ENCODE measurements at regions not wholly inside any gene's neighbourhood (a gene's known extent, or its start where the extent isn't known, plus 50 kb on each side); places are given as distances from the start of the nearest gene placed in this dataset.

DNA sequence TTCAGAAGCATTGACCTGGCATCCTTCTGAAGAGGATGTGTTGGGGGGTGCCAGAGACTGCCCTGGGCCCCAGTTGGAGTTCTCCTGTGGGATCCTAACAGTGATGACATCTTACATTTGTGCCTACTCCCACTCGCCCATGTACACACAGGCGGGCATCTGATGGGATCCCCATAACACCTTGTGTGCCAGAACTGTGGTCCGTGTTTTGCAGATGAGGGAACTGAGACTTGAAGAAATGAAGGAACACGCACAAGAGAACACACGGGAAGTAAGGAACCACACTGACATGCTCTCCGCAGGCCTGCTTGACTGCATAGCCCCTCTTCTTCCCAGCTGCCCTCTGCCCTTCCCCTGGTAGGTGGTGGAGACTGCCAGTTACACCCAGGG lies 255.3 kb downstream of the MYCN start:
- TF ChIP-seq, protein P1, sequence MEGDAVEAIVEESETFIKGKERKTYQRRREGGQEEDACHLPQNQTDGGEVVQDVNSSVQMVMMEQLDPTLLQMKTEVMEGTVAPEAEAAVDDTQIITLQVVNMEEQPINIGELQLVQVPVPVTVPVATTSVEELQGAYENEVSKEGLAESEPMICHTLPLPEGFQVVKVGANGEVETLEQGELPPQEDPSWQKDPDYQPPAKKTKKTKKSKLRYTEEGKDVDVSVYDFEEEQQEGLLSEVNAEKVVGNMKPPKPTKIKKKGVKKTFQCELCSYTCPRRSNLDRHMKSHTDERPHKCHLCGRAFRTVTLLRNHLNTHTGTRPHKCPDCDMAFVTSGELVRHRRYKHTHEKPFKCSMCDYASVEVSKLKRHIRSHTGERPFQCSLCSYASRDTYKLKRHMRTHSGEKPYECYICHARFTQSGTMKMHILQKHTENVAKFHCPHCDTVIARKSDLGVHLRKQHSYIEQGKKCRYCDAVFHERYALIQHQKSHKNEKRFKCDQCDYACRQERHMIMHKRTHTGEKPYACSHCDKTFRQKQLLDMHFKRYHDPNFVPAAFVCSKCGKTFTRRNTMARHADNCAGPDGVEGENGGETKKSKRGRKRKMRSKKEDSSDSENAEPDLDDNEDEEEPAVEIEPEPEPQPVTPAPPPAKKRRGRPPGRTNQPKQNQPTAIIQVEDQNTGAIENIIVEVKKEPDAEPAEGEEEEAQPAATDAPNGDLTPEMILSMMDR (IDR thresholded peaks at IDR 0.05), result no peak
- no peak for TF ChIP-seq POLR2A (IDR thresholded peaks at IDR 0.05)

Measured in sigmoid colon (tissue), 3 donors.